ENCODE measurements at regions not wholly inside any gene's neighbourhood (a gene's known extent, or its start where the extent isn't known, plus 50 kb on each side); places are given as distances from the start of the nearest gene placed in this dataset.
"Not testable (repeated sequence)": the region's sequence is repeated elsewhere in the genome, so short reads cannot be mapped to it uniquely, and the experiment has no call there.

DNA sequence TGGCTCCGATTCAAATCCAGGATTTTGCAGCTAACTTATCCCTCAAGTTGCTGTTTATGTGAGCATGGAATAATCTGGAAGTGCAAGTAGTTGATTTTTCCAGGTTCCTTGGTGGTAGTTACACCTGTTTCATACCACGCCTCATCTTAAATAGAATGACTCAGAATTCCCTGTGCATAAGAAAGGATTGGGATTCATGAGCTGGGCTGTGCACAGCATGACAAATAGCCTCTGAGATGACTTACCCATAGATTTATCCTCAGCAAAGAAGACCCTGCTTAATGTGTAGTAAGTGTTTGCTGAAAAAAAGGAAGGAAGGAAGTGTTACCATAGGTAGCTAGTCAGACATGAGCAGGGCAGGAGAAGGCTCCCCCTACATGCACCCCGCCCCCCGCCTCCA lies 777.7 kb upstream of the ADGRL3 start:
- no peak overlapping the region for H3K4me3 ChIP-seq (ENCODE audit: low read depth, low read length)
- no peaks in the 10 kb centered on the region for H3K36me3 ChIP-seq (ENCODE audit: control insufficient read depth, insufficient read depth, low read length)
- TF ChIP-seq, protein P1, sequence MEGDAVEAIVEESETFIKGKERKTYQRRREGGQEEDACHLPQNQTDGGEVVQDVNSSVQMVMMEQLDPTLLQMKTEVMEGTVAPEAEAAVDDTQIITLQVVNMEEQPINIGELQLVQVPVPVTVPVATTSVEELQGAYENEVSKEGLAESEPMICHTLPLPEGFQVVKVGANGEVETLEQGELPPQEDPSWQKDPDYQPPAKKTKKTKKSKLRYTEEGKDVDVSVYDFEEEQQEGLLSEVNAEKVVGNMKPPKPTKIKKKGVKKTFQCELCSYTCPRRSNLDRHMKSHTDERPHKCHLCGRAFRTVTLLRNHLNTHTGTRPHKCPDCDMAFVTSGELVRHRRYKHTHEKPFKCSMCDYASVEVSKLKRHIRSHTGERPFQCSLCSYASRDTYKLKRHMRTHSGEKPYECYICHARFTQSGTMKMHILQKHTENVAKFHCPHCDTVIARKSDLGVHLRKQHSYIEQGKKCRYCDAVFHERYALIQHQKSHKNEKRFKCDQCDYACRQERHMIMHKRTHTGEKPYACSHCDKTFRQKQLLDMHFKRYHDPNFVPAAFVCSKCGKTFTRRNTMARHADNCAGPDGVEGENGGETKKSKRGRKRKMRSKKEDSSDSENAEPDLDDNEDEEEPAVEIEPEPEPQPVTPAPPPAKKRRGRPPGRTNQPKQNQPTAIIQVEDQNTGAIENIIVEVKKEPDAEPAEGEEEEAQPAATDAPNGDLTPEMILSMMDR (IDR thresholded peaks at IDR 0.05; ENCODE audit: insufficient read depth, low read length, poor library complexity, severe bottlenecking) = no peak
- H3K27me3 ChIP-seq (ENCODE audit: control insufficient read depth, insufficient read depth, low read length) = no peaks in the 10 kb centered on the region
- no peak for DNase-seq (ENCODE audit: low read depth)

GRCh38 chr4:60423573-60424184 lies 776.4 kb upstream of the ADGRL3 start:
- H3K4me3 ChIP-seq (ENCODE audit: low read depth, low read length); H3K36me3 ChIP-seq (ENCODE audit: control insufficient read depth, insufficient read depth, low read length); H3K27me3 ChIP-seq (ENCODE audit: control insufficient read depth, insufficient read depth, low read length); DNase-seq (ENCODE audit: low read depth): not testable (repeated sequence)

DNA sequence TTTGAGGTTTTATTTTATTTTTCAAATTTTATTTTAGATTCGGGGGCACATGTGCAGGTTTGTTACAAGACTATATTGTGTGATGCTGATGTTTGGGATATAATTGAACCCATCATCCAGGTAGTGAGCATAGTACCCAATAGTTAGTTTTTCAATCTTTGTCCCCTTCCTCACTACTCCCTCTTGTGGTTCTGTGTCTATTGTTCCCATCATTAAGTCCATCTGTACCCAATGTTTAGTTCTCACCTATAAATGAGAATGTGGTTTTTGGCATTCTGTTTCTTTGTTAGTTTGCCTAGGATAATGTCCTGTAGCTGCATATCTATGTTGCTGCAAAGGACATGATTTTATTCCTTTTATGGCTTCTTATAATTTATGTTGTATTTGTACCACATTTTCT lies 767.2 kb upstream of the ADGRL3 start:
- TF ChIP-seq, protein P1 (IDR thresholded peaks at IDR 0.05; ENCODE audit: insufficient read depth, low read length, poor library complexity, severe bottlenecking) = no peak
- Histone ChIP-seq H3K4me3 (ENCODE audit: low read depth, low read length) (no peak overlapping the region), H3K36me3 (ENCODE audit: control insufficient read depth, insufficient read depth, low read length) (no peaks in the 10 kb centered on the region), H3K27me3 (ENCODE audit: control insufficient read depth, insufficient read depth, low read length) (no peaks in the 10 kb centered on the region)
- DNase-seq (ENCODE audit: low read depth) = no peak

GRCh38 chr4:60443068-60443467 lies 757.1 kb upstream of the ADGRL3 start:
- DNase-seq (ENCODE audit: low read depth) = no peak
- Histone ChIP-seq H3K27me3 (ENCODE audit: control insufficient read depth, insufficient read depth, low read length) (no peaks in the 10 kb centered on the region), H3K36me3 (ENCODE audit: control insufficient read depth, insufficient read depth, low read length) (no peaks in the 10 kb centered on the region), H3K4me3 (ENCODE audit: low read depth, low read length) (no peak overlapping the region)
- TF ChIP-seq, protein P1 (IDR thresholded peaks at IDR 0.05; ENCODE audit: insufficient read depth, low read length, poor library complexity, severe bottlenecking) = no peak

- DNase-seq (ENCODE audit: low read depth) = no peak
- TF ChIP-seq, protein P1 (IDR thresholded peaks at IDR 0.05; ENCODE audit: insufficient read depth, low read length, poor library complexity, severe bottlenecking) = no peak
- Histone ChIP-seq H3K4me3 (ENCODE audit: low read depth, low read length) (no peak overlapping the region), H3K36me3 (ENCODE audit: control insufficient read depth, insufficient read depth, low read length) (no peaks in the 10 kb centered on the region), H3K27me3 (ENCODE audit: control insufficient read depth, insufficient read depth, low read length) (no peaks in the 10 kb centered on the region)
Observed at GRCh38 chr4:60443796-60444195, 756.3 kb upstream of the ADGRL3 start.

- TF ChIP-seq, protein P1 (IDR thresholded peaks at IDR 0.05; ENCODE audit: insufficient read depth, low read length, poor library complexity, severe bottlenecking) = no peak
- DNase-seq (ENCODE audit: low read depth) = no peak
- H3K27me3 ChIP-seq (ENCODE audit: control insufficient read depth, insufficient read depth, low read length) = no peaks in the 10 kb centered on the region
- H3K36me3 ChIP-seq (ENCODE audit: control insufficient read depth, insufficient read depth, low read length) = no peaks in the 10 kb centered on the region
- H3K4me3 ChIP-seq (ENCODE audit: low read depth, low read length) = no peak overlapping the region
Observed at GRCh38 chr4:60450054-60450453, 750.1 kb upstream of the ADGRL3 start.

Data from kidney epithelial cell (primary cell).